Liver (tissue), 8 donors: ENCODE measurements at regions not wholly inside any gene's neighbourhood (a gene's known extent, or its start where the extent isn't known, plus 50 kb on each side); places are given as distances from the start of the nearest gene placed in this dataset.

Experiments
- DNase-seq: peaks from one replicate; pipeline ENCODE4 v3.0.0-alpha.2; 2017; ENCODE audit warnings: low spot score
- H3K27ac ChIP-seq, 2 donors: one replicate each; pipeline ENCODE4 v1.7.0; 2013; ENCODE audit warnings: inconsistent platforms in 2 of 2, low read length in 2 of 2, control low read depth in 1 of 2, low read depth in 1 of 2, mild to moderate bottlenecking in 1 of 2
- H3K27me3 ChIP-seq, 4 donors: one replicate each; pipeline versions ENCODE4 v1.6.1 to v1.7.0; 2013; ENCODE audit warnings: low read length in 3 of 4, inconsistent platforms in 1 of 4, mild to moderate bottlenecking in 1 of 4, moderate library complexity in 1 of 4; ENCODE audit not compliant: control insufficient read depth in 4 of 4, insufficient read depth in 4 of 4
- H3K36me3 ChIP-seq, 4 donors: one replicate each; pipeline versions ENCODE4 v1.6.1 to v1.7.0; 2013; ENCODE audit warnings: low read length in 3 of 4, mild to moderate bottlenecking in 3 of 4, low read depth in 1 of 4, moderate library complexity in 1 of 4; ENCODE audit not compliant: control insufficient read depth in 4 of 4, insufficient read depth in 3 of 4
- H3K4me1 ChIP-seq, 4 donors: one replicate each; pipeline versions ENCODE4 v1.6.1 to v1.7.0; 2013; ENCODE audit warnings: low read length in 3 of 4, mild to moderate bottlenecking in 3 of 4, moderate library complexity in 1 of 4; ENCODE audit not compliant: control insufficient read depth in 4 of 4, insufficient read depth in 4 of 4
- H3K4me3 ChIP-seq, 3 donors: one replicate each; pipeline versions ENCODE4 v1.6.1 to v1.7.0; 2013; ENCODE audit warnings: low read length in 3 of 3, control low read depth in 1 of 3, low read depth in 1 of 3, mild to moderate bottlenecking in 1 of 3
- H3K9ac ChIP-seq, 2 donors: one replicate each; pipeline ENCODE4 v1.7.0; 2013; ENCODE audit warnings: low read length in 2 of 2, mild to moderate bottlenecking in 2 of 2, moderate library complexity in 2 of 2, control low read depth in 1 of 2, low read depth in 1 of 2
- H3K9me3 ChIP-seq, 4 donors: one replicate each; pipeline versions ENCODE4 v1.6.1 to v1.7.0; 2013; ENCODE audit warnings: low read length in 3 of 4; ENCODE audit not compliant: control insufficient read depth in 4 of 4
- EGR1 ChIP-seq, 2 donors: IDR thresholded peaks; 2 replicates each; pipeline ENCODE4 v1.6.1; 2016 to 2018; ENCODE audit warnings: antibody characterized with exemption in 2 of 2, low read depth in 2 of 2
- FOXA1 ChIP-seq: IDR thresholded peaks from 2 replicates; pipeline ENCODE4 v1.6.1; 2016; ENCODE audit warnings: antibody characterized with exemption
- FOXA2 ChIP-seq: IDR thresholded peaks from 2 replicates; pipeline ENCODE4 v1.6.1; 2016; ENCODE audit warnings: antibody characterized with exemption
- GABPA ChIP-seq, 2 donors: IDR thresholded peaks in 1 of 2; conservative IDR thresholded peaks in 1 of 2; 2 replicates each; pipeline ENCODE4 v1.6.1; 2016; ENCODE audit warnings: antibody characterized with exemption in 2 of 2, mild to moderate bottlenecking in 1 of 2, moderate library complexity in 1 of 2
- HNF4A ChIP-seq, 2 donors: conservative IDR thresholded peaks; 2 replicates each; pipeline ENCODE4 v1.6.1; 2016; ENCODE audit warnings: antibody characterized with exemption in 2 of 2, mild to moderate bottlenecking in 2 of 2
- HNF4G ChIP-seq: IDR thresholded peaks from 2 replicates; pipeline ENCODE4 v1.6.1; 2016; ENCODE audit warnings: antibody characterized with exemption
- JUND ChIP-seq, 2 donors: IDR thresholded peaks; 2 replicates each; pipeline ENCODE4 v1.6.1; 2016; ENCODE audit warnings: antibody characterized with exemption in 2 of 2
- MAX ChIP-seq: IDR thresholded peaks from 2 replicates; pipeline ENCODE4 v1.6.1; 2016; ENCODE audit warnings: antibody characterized with exemption
- RAD21 ChIP-seq, 2 donors: IDR thresholded peaks; 2 replicates each; pipeline ENCODE4 v1.6.1; 2016; ENCODE audit warnings: antibody characterized with exemption in 2 of 2, mild to moderate bottlenecking in 2 of 2
- SP1 ChIP-seq: IDR thresholded peaks from 2 replicates; pipeline ENCODE4 v1.6.1; 2018; ENCODE audit warnings: antibody characterized with exemption, mild to moderate bottlenecking
- YY1 ChIP-seq: IDR thresholded peaks from 2 replicates; pipeline ENCODE4 v1.6.1; 2016; ENCODE audit warnings: antibody characterized with exemption, mild to moderate bottlenecking
- WGBS: extraction: QIAGEN DNeasy Blood & Tissue Kit; methylation state at CpG from one replicate; pipeline ENCODE4 v1.1.7; 2013; 5-methylcytosine and 5-hydroxymethylcytosine counted together
- TF ChIP-seq, protein P1 (sequence below): IDR thresholded peaks from 2 replicates; pipeline ENCODE4 v1.6.1; 2016; ENCODE audit warnings: antibody characterized with exemption
- TF ChIP-seq, protein P2 (sequence below): fragments of 150-350 bp; IDR thresholded peaks from 2 replicates; pipeline ENCODE4 v1.5.1; 2017; ENCODE audit warnings: improper control_type of control experiment, low read depth, low read length; ENCODE audit not compliant: missing input control
- TF ChIP-seq, protein P3 (sequence below): IDR thresholded peaks from 2 replicates; pipeline ENCODE4 v1.6.1; 2016; ENCODE audit warnings: antibody characterized with exemption, mild to moderate bottlenecking
- donor health status: healthy.
- donor health status: healthy.
- donor health status: healthy.
- donor health status: healthy.
- donor health status: healthy.

GRCh38 chr2:200081236-200081635, 125.9 kb downstream of the MAIP1 start:
- DNase-seq, result no peak
- H3K27ac ChIP-seq, result no peak overlapping the region
- no peak overlapping the region for H3K4me3 ChIP-seq
- H3K36me3 ChIP-seq, result no peaks in the 10 kb centered on the region
- TF ChIP-seq FOXA2, result no peak
- TF ChIP-seq, protein P1, sequence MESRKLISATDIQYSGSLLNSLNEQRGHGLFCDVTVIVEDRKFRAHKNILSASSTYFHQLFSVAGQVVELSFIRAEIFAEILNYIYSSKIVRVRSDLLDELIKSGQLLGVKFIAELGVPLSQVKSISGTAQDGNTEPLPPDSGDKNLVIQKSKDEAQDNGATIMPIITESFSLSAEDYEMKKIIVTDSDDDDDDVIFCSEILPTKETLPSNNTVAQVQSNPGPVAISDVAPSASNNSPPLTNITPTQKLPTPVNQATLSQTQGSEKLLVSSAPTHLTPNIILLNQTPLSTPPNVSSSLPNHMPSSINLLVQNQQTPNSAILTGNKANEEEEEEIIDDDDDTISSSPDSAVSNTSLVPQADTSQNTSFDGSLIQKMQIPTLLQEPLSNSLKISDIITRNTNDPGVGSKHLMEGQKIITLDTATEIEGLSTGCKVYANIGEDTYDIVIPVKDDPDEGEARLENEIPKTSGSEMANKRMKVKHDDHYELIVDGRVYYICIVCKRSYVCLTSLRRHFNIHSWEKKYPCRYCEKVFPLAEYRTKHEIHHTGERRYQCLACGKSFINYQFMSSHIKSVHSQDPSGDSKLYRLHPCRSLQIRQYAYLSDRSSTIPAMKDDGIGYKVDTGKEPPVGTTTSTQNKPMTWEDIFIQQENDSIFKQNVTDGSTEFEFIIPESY, result no peak
- no peaks in the 10 kb centered on the region for H3K9me3 ChIP-seq
- peaks cover 2 to 13% (median 7%) of the 10 kb centered on the region in 4 donors for H3K4me1 ChIP-seq
- no peaks in the 10 kb centered on the region for H3K27me3 ChIP-seq
- no peak overlapping the region for H3K9ac ChIP-seq
- WGBS, result 93% methylated on average over 8 of the region's 8 CpGs

GRCh38 chr2:200081811-200082210, 126.4 kb downstream of the MAIP1 start:
- Histone ChIP-seq H3K27ac (no peak overlapping the region), H3K27me3 (no peaks in the 10 kb centered on the region), H3K9ac (no peak overlapping the region), H3K9me3 (no peaks in the 10 kb centered on the region), H3K4me1 (peaks cover under 1 to 8% (median 3%) of the 10 kb centered on the region in 4 donors), H3K36me3 (no peaks in the 10 kb centered on the region), H3K4me3 (no peak overlapping the region)
- 95% methylated on average over 2 of the region's 2 CpGs for WGBS
- TF ChIP-seq SP1 (no peak), RAD21 (IDR thresholded peaks at IDR 0.05) (no peak), FOXA1 (no peak)
- no peak for DNase-seq

- no peaks in the 10 kb centered on the region for H3K36me3 ChIP-seq
- DNase-seq, result no peak
- no peak overlapping the region for H3K9ac ChIP-seq
- H3K4me1 ChIP-seq, result no peaks in the 10 kb centered on the region
- H3K4me3 ChIP-seq, result no peak overlapping the region
- TF ChIP-seq, protein P2, sequence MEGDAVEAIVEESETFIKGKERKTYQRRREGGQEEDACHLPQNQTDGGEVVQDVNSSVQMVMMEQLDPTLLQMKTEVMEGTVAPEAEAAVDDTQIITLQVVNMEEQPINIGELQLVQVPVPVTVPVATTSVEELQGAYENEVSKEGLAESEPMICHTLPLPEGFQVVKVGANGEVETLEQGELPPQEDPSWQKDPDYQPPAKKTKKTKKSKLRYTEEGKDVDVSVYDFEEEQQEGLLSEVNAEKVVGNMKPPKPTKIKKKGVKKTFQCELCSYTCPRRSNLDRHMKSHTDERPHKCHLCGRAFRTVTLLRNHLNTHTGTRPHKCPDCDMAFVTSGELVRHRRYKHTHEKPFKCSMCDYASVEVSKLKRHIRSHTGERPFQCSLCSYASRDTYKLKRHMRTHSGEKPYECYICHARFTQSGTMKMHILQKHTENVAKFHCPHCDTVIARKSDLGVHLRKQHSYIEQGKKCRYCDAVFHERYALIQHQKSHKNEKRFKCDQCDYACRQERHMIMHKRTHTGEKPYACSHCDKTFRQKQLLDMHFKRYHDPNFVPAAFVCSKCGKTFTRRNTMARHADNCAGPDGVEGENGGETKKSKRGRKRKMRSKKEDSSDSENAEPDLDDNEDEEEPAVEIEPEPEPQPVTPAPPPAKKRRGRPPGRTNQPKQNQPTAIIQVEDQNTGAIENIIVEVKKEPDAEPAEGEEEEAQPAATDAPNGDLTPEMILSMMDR, result no peak
- TF ChIP-seq GABPA (IDR thresholded peaks at IDR 0.05 in 1 of 2, conservative IDR thresholded peaks at IDR 0.05 in 1 of 2), result no peak
- TF ChIP-seq HNF4A (conservative IDR thresholded peaks at IDR 0.05), result no peak
- TF ChIP-seq FOXA1, result no peak
- TF ChIP-seq JUND (IDR thresholded peaks at IDR 0.05), result no peak
- TF ChIP-seq, protein P3, sequence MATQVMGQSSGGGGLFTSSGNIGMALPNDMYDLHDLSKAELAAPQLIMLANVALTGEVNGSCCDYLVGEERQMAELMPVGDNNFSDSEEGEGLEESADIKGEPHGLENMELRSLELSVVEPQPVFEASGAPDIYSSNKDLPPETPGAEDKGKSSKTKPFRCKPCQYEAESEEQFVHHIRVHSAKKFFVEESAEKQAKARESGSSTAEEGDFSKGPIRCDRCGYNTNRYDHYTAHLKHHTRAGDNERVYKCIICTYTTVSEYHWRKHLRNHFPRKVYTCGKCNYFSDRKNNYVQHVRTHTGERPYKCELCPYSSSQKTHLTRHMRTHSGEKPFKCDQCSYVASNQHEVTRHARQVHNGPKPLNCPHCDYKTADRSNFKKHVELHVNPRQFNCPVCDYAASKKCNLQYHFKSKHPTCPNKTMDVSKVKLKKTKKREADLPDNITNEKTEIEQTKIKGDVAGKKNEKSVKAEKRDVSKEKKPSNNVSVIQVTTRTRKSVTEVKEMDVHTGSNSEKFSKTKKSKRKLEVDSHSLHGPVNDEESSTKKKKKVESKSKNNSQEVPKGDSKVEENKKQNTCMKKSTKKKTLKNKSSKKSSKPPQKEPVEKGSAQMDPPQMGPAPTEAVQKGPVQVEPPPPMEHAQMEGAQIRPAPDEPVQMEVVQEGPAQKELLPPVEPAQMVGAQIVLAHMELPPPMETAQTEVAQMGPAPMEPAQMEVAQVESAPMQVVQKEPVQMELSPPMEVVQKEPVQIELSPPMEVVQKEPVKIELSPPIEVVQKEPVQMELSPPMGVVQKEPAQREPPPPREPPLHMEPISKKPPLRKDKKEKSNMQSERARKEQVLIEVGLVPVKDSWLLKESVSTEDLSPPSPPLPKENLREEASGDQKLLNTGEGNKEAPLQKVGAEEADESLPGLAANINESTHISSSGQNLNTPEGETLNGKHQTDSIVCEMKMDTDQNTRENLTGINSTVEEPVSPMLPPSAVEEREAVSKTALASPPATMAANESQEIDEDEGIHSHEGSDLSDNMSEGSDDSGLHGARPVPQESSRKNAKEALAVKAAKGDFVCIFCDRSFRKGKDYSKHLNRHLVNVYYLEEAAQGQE, result no peak
- no peak for TF ChIP-seq HNF4G
- TF ChIP-seq YY1, result no peak
- no peak for TF ChIP-seq MAX
- TF ChIP-seq, protein P1, result no peak
- TF ChIP-seq FOXA2, result no peak
- TF ChIP-seq EGR1 (IDR thresholded peaks at IDR 0.05; ENCODE audit: low read depth in 2 of 2), result no peak
- H3K27ac ChIP-seq, result no peak overlapping the region
- H3K9me3 ChIP-seq, result no peaks in the 10 kb centered on the region
- no peaks in the 10 kb centered on the region for H3K27me3 ChIP-seq
Observed at GRCh38 chr2:200084036-200084435, 128.7 kb downstream of the MAIP1 start.
